ENCODE measurements at regions not wholly inside any gene's neighbourhood (a gene's known extent, or its start where the extent isn't known, plus 50 kb on each side); places are given as distances from the start of the nearest gene placed in this dataset.
A peak's percentile ranks its signal among the peaks of the same experiment; 100 is the strongest.

GRCh38 chr5:81914696-81915095, 57.1 kb upstream of the ATG10 start:
- DNase-seq = no peak

DNA sequence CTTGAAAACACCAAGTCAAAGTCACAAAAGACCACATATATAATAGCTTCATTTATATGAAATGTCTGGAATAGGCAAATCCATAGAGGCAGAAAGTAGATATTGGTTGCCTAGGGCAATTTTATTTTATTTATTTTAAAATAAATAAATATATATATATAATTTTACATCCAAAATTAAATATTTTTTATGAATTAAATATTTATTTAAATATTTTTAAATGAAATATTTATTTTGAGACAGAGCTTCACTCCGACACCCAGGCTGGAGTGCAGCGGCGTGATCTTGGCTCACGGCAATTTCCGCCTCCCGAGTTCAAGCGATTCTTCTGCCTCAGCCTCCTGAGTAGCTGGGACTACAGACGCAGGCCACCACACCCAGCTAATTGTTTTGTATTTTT, 58.9 kb upstream of the ATG10 start:
- DNase-seq = no peak

DNA sequence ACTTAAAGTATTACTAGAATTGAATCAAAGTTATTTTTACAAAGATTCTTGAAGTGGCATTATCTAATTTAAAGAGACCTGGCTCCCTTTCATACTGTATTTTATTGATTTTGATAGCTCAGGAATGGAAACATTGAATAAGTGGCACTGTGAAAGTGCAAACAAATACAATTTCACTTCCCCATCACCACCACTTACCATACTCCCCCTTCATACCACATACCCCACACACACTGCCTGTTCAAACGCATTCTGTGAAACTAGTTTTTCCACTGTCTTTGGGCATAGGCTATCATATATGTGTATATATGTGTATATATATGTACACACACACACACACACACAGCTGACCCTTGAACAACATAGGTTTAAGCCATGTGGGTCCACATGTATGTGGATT, 62.1 kb upstream of the ATG10 start:
- DNase-seq = no peak

- no peak for DNase-seq
Measured at GRCh38 chr5:81908771-81909170, 63.1 kb upstream of the ATG10 start.

- DNase-seq = no peak
Measured at GRCh38 chr5:81908044-81908443, 63.8 kb upstream of the ATG10 start.

DNA sequence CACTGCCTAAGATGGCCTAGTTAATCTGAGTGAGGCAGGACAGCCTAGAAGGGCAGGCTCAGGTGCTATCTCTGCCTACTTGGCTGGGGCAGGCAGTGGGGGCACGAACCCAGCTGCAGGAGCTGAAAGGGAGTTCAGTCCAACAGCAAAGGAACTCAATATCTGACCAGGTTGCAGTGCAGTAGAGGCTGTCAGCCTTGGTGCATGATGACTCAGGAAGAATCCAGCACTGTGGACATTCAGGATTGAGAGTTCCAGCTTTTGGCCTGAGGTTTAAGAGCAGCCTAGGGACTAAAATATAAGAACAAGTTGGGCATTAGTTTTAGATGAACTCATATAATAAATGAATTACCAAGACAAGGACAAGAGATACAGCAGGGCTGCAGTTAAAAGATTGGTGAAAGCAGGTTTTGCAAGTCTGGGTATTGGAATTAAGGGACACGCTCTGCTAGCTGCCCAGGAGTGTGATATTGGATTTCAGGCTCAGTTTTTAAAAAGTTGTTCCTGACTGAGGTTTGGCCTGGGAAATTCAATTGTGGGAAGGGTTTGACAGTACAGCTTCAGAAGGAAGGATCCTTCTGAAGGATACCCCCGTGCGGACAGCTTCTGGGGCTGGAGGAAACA, 64.7 kb upstream of the ATG10 start:
- DNase-seq = no peak

GRCh38 chr5:81906086-81906485, 65.7 kb upstream of the ATG10 start:
- no peak for DNase-seq

- no peak for DNase-seq
Measured at GRCh38 chr5:81904861-81905260, 67.0 kb upstream of the ATG10 start.

- no peak for DNase-seq
Measured at GRCh38 chr5:81904166-81904565, 67.7 kb upstream of the ATG10 start.

- DNase-seq = no peak
Measured at GRCh38 chr5:81901586-81901985, 70.2 kb upstream of the ATG10 start.

- no peak for DNase-seq
Measured at GRCh38 chr5:81899123-81899522, 72.7 kb upstream of the ATG10 start.

GRCh38 chr5:81898403-81898802, 73.4 kb upstream of the ATG10 start:
- DNase-seq = no peak

DNA sequence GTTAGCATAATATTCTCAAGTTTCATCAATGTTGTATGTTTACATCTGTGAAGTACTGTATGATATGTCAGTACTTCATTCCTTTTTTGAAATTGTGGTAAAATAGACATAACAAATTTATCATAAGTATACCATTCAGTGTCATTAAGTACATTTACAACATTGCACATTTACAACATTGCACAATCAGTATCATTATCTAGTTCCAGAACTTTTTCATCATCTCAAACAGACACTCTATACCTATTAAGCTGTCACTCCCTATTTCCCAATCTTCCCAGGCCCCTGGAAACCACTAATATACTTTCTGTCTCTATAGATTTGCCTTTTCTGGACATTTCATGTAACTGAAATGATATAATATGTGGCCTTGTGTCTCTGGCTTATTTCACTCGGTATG, 75.1 kb upstream of the ATG10 start:
- DNase-seq = no peak

- no peak for DNase-seq
Measured at GRCh38 chr5:81895307-81895706, 76.5 kb upstream of the ATG10 start.

DNA sequence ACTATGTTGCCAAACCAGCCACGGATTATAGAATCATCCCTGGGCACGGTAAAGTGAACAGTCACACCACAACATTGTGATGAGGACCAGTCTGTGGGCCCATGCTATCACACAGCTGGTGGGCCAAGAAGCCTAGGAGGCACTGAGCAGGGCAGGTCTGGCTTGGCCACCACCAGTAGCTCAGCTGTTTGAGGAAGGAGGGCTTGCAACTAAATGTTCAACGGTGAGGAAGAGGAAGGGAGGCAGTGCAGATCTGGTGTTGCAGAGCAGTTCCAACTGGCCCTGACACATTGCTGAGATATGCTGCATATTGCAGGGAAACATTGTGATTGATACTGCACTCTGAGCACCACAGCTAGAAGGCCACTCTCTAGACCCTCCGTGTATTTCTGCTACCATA, 77.9 kb upstream of the ATG10 start:
- DNase-seq = no peak

DNA sequence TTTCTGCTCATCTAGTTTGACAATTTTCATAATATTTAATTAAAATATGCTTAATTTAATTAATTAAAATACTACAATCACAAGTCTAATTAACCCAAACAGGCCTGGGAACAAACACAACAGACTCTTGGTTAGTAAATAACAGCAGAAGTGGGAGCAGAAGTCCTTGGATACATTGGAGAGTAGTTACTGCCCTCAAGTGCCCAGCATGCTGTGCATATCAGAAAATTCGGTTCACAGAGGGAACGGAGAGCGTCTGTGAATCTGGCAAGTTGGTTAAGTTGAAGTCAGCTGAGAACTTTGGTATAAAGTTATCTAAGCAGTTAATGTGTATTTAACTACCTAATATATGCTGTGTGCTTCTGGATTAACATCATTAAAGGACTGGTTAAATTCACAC, 87.0 kb upstream of the ATG10 start:
- DNase-seq = no peak

- no peak for DNase-seq
Measured at GRCh38 chr5:81883371-81883770, 88.5 kb upstream of the ATG10 start.

GRCh38 chr5:81881595-81881994, 90.2 kb upstream of the ATG10 start:
- no peak for DNase-seq

DNA sequence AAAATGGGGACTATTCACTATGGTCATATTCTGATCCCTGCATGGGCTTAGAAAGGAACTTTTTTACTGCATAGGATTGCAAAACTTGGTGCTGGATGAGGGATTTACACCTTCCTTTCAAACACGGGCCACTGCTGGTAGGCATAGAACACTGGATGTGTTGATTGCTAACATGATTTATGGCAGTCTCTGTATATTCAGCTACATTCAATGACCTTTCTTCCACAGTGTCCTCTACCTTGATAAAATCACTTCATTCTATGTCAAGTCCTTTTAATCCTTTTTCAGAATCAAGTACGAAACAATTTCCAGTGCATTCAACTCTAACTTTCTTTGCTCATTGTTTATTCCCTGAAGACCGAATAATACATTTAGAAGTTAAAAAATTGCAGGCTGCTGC, 91.9 kb upstream of the ATG10 start:
- DNase-seq = no peak

DNA sequence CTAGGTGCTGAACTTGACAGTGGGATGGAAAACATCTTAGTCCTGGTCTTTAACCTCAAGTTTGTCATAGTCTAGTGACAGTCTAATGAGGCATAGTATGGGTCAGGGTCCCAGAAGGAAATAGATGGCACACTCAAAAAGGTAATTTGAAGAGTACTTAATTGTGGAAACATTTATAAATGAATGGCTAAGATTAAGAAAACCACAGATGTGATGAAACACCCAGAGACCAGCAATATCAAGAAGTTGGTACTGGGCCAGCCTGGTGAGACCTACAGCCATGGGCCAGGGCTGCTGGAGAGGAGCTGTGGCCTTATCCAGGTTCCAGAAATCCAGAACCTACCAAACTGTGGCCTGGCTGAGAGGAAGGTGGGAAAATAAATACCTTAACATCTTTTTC, 93.5 kb upstream of the ATG10 start:
- DNase-seq = no peak

DNA sequence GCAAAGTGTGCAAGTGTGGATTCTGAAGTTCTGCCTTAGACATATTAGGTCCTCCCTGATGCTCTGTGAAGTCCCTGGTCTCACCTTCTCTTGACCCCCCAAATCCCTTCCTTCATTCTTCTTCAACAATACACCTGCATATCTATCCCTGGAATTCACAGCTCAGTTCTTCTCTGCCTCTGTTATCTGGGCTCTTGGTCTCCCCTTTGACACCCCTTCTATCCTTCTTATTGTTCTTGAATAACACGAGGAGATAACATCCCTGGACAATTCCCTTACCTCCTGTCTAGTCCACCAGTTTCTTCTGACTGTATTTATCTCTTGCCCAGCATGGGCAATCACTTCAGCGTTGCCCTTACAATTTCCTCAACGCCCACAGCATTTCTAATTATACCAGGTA, 104.8 kb upstream of the ATG10 start:
- DNase-seq = no peak

GRCh38 chr5:81860778-81861177, 109.9 kb upstream of the SSBP2 start:
- no peak for DNase-seq

- no peak for DNase-seq
Measured at GRCh38 chr5:81859624-81860023, 108.7 kb upstream of the SSBP2 start.

DNA sequence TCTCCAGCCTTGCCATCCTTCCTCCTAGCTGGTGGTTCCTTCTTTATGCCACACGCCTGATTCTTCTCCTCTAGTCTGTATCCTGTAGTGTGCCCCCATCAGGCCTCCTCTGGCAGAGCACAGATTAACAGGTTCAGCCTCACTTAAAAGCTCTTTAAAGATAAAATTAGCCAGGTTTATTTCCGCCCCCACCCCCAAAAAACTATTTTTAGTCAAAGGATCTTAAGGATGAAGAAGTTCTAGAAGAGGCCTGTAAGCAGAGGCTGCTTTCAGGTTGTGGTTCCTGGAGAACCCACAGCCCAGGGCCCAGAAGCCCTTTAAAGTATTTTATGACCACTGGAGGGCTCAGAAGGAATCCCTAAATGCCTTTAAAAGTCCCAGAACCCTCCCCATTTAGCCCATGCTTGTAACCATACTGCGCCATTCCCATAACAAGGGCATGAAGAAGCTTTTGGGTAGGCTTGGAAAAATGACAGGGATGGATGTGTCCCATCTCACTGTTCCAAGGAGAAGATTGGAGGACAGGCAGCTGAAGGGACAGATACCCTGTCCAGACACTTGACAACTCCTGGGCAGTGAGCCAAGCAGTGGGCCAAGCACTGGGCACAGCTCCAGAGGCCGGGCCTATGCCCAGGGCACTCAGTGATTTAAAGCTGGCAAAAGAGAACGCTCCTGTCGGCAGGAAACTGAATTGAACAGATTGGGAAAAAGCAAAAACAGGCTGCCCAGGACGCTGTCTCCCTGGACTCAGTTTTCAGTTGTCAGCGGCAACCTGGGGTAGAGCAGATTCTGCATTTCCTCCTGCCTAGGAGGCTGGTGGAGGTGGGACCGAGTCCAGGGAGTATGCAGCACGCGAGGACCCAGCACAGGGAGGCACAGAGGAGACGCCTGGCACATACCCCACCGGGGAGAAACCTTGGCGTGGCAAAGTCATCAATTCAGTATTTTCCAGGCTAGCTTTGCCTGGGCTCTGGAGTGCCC, 106.3 kb upstream of the SSBP2 start:
- peak; percentile 74 for DNase-seq

GRCh38 chr5:81855591-81855990, 104.7 kb upstream of the SSBP2 start:
- DNase-seq = no peak

All from right hindlimb (tissue), 1 donor.